K562 (cell line): ENCODE measurements at regions not wholly inside any gene's neighbourhood (a gene's known extent, or its start where the extent isn't known, plus 50 kb on each side); places are given as distances from the start of the nearest gene placed in this dataset.

ENCODE experiments used
- ATAC-seq: fragments of 200-7000 bp; cut with Tn5 transposase; 3 replicates; pipeline ENCODE4 v1.9.1; 2020; ENCODE audit warnings: moderate library complexity
- BruUV-seq: library from RNA; stranded (reverse); fragments of 400-500 nt; replicated peaks from 2 replicates; lab custom pipeline; 2021; lab: Mats Ljungman, UMichigan
- CTCF ChIA-PET: fragments of 300-600 bp; formaldehyde crosslinking; extraction: SDS; loops from one replicate; lab custom pipeline; 2021; ENCODE audit warnings: low intra/inter-chr PET ratio; lab: Yijun Ruan, JAX
- POLR2A ChIA-PET: fragments of 300-600, 350-650 bp; sonication (Branson Sonifier 250); formaldehyde crosslinking; extraction: SDS; loops from one replicate; lab custom pipeline; 2021; ENCODE audit warnings: antibody characterized with exemption, inconsistent platforms; lab: Yijun Ruan, JAX
- DNase-seq, 4 experiments: peaks; one replicate each; pipeline versions ENCODE4 v3.0.0 to v3.0.0-alpha.2; 2011 to 2018; ENCODE audit warnings: low spot score in 3 of 4, mixed read lengths in 3 of 4; ENCODE audit errors: extremely low read depth in 1 of 4
- FAIRE-seq: peaks from 2 replicates; lab custom pipeline; 2011; peaks lifted over from hg19 to GRCh38; lab: Jason Lieb, UNC
- H2AFZ ChIP-seq: 2 replicates; pipeline ENCODE4 v1.6.0; 2011; ENCODE audit warnings: low read depth, low read length, control low read depth, inconsistent platforms
- H3K27ac ChIP-seq: fragments of 200-600 bp; 3 replicates; pipeline ENCODE4 v1.8.0; 2011; ENCODE audit warnings: low read depth, mild to moderate bottlenecking, control low read depth, inconsistent platforms, low read length, moderate library complexity, mixed read lengths; ENCODE audit errors: extremely low read depth
- H3K27me3 ChIP-seq, 2 experiments: fragments of 300-600 bp in 1 of 2; 2 replicates in 1 of 2; 3 replicates in 1 of 2; pipeline versions ENCODE4 v1.6.0 to v1.8.0; 2011; ENCODE audit warnings: inconsistent platforms in 2 of 2, low read length in 2 of 2, mild to moderate bottlenecking in 1 of 2, mixed read lengths in 1 of 2, moderate library complexity in 1 of 2; ENCODE audit not compliant: control insufficient read depth in 2 of 2, insufficient read depth in 2 of 2
- H3K36me3 ChIP-seq: fragments of 300-600 bp; 3 replicates; pipeline ENCODE4 v1.8.0; 2011; ENCODE audit warnings: mild to moderate bottlenecking, low read length, inconsistent platforms; ENCODE audit not compliant: control insufficient read depth, insufficient read depth
- H3K4me1 ChIP-seq, 2 experiments: fragments of 200-600 bp in 1 of 2; replicated peaks in 1 of 2; 2 replicates in 1 of 2; 3 replicates in 1 of 2; pipeline versions ENCODE4 v1.5.1 to v1.8.0; 2011; ENCODE audit warnings: inconsistent platforms in 2 of 2, low read length in 2 of 2, mild to moderate bottlenecking in 1 of 2, mixed read lengths in 1 of 2, moderate library complexity in 1 of 2; ENCODE audit not compliant: control insufficient read depth in 2 of 2, insufficient read depth in 2 of 2
- H3K4me2 ChIP-seq: 2 replicates; pipeline ENCODE4 v1.6.1; 2011; ENCODE audit warnings: low read length, control low read depth, inconsistent platforms, mixed read lengths; ENCODE audit not compliant: insufficient read depth
- H3K4me3 ChIP-seq: fragments of 200-600 bp; sonication (generic), shearing (Covaris generic); 2 replicates; pipeline ENCODE4 v1.5.1; 2016; ENCODE audit warnings: control low read depth, inconsistent platforms
- H3K79me2 ChIP-seq: fragments of 200-600 bp; 3 replicates; pipeline ENCODE4 v1.8.0; 2011; ENCODE audit warnings: low read length, inconsistent platforms; ENCODE audit not compliant: control insufficient read depth, insufficient read depth
- H3K9ac ChIP-seq, 2 experiments: 2 replicates each; pipeline versions ENCODE4 v1.6.0 to v1.6.1; 2011; ENCODE audit warnings: low read depth in 2 of 2, low read length in 2 of 2, control low read depth in 1 of 2, inconsistent platforms in 1 of 2, mild to moderate bottlenecking in 1 of 2, mixed read lengths in 1 of 2; ENCODE audit not compliant: insufficient read depth in 1 of 2
- H3K9me1 ChIP-seq: one replicate; pipeline ENCODE4 v1.6.0; 2011; ENCODE audit warnings: inconsistent platforms, mild to moderate bottlenecking, low read length, moderate library complexity; ENCODE audit not compliant: control insufficient read depth, insufficient read depth
- H3K9me3 ChIP-seq: replicated peaks from 2 replicates; pipeline ENCODE4 v1.5.1; 2011; ENCODE audit warnings: low read depth, low read length, inconsistent platforms; ENCODE audit not compliant: control insufficient read depth, insufficient read depth
- H4K20me1 ChIP-seq: replicated peaks from 2 replicates; pipeline ENCODE4 v1.6.1; 2011; ENCODE audit warnings: low read length, inconsistent platforms, mixed read lengths; ENCODE audit not compliant: control insufficient read depth, insufficient read depth
- HMG20B ChIP-seq: fragments of 250-450 bp; sonication (Bioruptor Pico); IDR thresholded peaks from 2 replicates; pipeline ENCODE4 v1.5.0; 2021; ENCODE audit warnings: mild to moderate bottlenecking
- KLF10 ChIP-seq: fragments of 250-450 bp; sonication (Bioruptor Pico); IDR thresholded peaks from 2 replicates; pipeline ENCODE4 v1.6.1; 2021; ENCODE audit warnings: matching md5 sums
- KLF6 ChIP-seq: fragments of 250-450 bp; sonication (Bioruptor Pico); IDR thresholded peaks from 2 replicates; pipeline ENCODE4 v1.4.0; 2020; ENCODE audit warnings: mild to moderate bottlenecking, moderate library complexity, borderline replicate concordance
- RAD51 ChIP-seq: fragments of 450-650 bp; IDR thresholded peaks from 2 replicates; pipeline ENCODE4 v1.7.1; 2016; ENCODE audit warnings: low read depth, mild to moderate bottlenecking, borderline replicate concordance
- THAP12 ChIP-seq: fragments of 250-450 bp; sonication (Bioruptor Pico); IDR thresholded peaks from 2 replicates; pipeline ENCODE4 v1.9.0; 2021; ENCODE audit warnings: mild to moderate bottlenecking, inconsistent platforms
- ZSCAN32 ChIP-seq: fragments of 450-650 bp; formaldehyde crosslinking; IDR thresholded peaks from 2 replicates; pipeline ENCODE4 v1.4.0; 2020; ENCODE audit warnings: mild to moderate bottlenecking, moderate library complexity
- WGBS: fragments of 100-300 bp; shearing (Covaris generic); methylation state at CpG from one replicate; pipeline ENCODE4 v1.1.6; 2016; ENCODE audit warnings: low coverage, mixed read lengths; ENCODE audit not compliant: insufficient coverage; ENCODE audit errors: missing lambda C conversion rate; 5-methylcytosine and 5-hydroxymethylcytosine counted together
- in situ Hi-C: fragments of 300-500 bp; cut with MboI; formaldehyde crosslinking; loops from 4 replicates; pipeline ENCODE4 v1.15.0; 2018; ENCODE audit warnings: inconsistent platforms, mixed read lengths
- intact Hi-C: fragments of 100-400 bp; cut with micrococcal nuclease; formaldehyde crosslinking; loops from 2 replicates; pipeline ENCODE4 v1.14.2; 2022
- TF ChIP-seq, protein P1 (sequence below): fragments of 450-650 bp; IDR thresholded peaks from 2 replicates; pipeline ENCODE4 v1.6.1; 2017; ENCODE audit warnings: antibody characterized with exemption, mild to moderate bottlenecking
- TF ChIP-seq, protein P2 (sequence below): fragments of 450-650 bp; IDR thresholded peaks from 2 replicates; pipeline ENCODE4 v1.6.1; 2016; ENCODE audit warnings: antibody characterized with exemption

- intact Hi-C loops: no loop called here
- TF ChIP-seq KLF6 (CRISPR knock-in tag): no peak
- no peaks in the 10 kb centered on the region for H3K79me2 ChIP-seq
- no peak overlapping the region for H3K27ac ChIP-seq
- H2AFZ ChIP-seq: no peak overlapping the region
- H3K9me1 ChIP-seq: no peaks in the 10 kb centered on the region
- peaks cover 6 to 13% of the 10 kb centered on the region in 2 experiments; a peak in 4 of 5 replicates for H3K27me3 ChIP-seq
- no TSS peak for BruUV-seq
- WGBS: 1% methylated on average over 4 of the region's 4 CpGs
- H3K9ac ChIP-seq: no peak overlapping the region
- no peak overlapping the region for H3K4me3 ChIP-seq
- no peak for DNase-seq
- CTCF ChIA-PET: no interaction called here
- ATAC-seq: no peak
- POLR2A ChIA-PET: interaction anchor here (0.6 kb wide), 1 partner anchor 37 kb away, joined by 3 read pairs; no protein-coding TSS in a partner anchor
- no peak overlapping the region for H3K4me2 ChIP-seq
- H3K36me3 ChIP-seq: no peaks in the 10 kb centered on the region
- H3K9me3 ChIP-seq: no peaks in the 10 kb centered on the region
- FAIRE-seq: no peak
- in situ Hi-C loops: no loop called here
- no peaks in the 10 kb centered on the region for H3K4me1 ChIP-seq
- no peaks in the 10 kb centered on the region for H4K20me1 ChIP-seq
Observed at GRCh38 chr18:10381951-10382350, 72.5 kb upstream of the APCDD1 start.

GRCh38 chr18:10386049-10386448 is 68.4 kb upstream of the APCDD1 start:
- in situ Hi-C loops: loop anchor here (5.0 kb wide), 1 partner anchor 69 kb away; no protein-coding TSS in a partner anchor
- Histone ChIP-seq H3K4me1 (no peaks in the 10 kb centered on the region), H3K27ac (no peak overlapping the region), H3K27me3 (peaks cover 0 to 3% of the 10 kb centered on the region in 2 experiments; a peak in 1 of 5 replicates), H3K36me3 (no peaks in the 10 kb centered on the region), H2AFZ (no peak overlapping the region), H4K20me1 (no peaks in the 10 kb centered on the region), H3K4me2 (no peak overlapping the region), H3K9me1 (no peaks in the 10 kb centered on the region), H3K9me3 (no peaks in the 10 kb centered on the region), H3K4me3 (no peak overlapping the region), H3K9ac (no peak overlapping the region), H3K79me2 (no peaks in the 10 kb centered on the region)
- no peak for DNase-seq
- ChIA-PET POLR2A (interaction anchor here (1.0 kb wide), 1 partner anchor 9 kb away, joined by 3 read pairs; no protein-coding TSS in a partner anchor), CTCF (no interaction called here)
- 0% methylated on average over 4 of the region's 4 CpGs for WGBS
- BruUV-seq: no TSS peak
- intact Hi-C loops: no loop called here
- no peak for FAIRE-seq
- no peak for ATAC-seq
- no peak for TF ChIP-seq HMG20B (CRISPR knock-in tag)
- TF ChIP-seq ZSCAN32 (CRISPR knock-in tag): no peak
- TF ChIP-seq KLF10 (CRISPR knock-in tag): no peak
- TF ChIP-seq, protein P1, sequence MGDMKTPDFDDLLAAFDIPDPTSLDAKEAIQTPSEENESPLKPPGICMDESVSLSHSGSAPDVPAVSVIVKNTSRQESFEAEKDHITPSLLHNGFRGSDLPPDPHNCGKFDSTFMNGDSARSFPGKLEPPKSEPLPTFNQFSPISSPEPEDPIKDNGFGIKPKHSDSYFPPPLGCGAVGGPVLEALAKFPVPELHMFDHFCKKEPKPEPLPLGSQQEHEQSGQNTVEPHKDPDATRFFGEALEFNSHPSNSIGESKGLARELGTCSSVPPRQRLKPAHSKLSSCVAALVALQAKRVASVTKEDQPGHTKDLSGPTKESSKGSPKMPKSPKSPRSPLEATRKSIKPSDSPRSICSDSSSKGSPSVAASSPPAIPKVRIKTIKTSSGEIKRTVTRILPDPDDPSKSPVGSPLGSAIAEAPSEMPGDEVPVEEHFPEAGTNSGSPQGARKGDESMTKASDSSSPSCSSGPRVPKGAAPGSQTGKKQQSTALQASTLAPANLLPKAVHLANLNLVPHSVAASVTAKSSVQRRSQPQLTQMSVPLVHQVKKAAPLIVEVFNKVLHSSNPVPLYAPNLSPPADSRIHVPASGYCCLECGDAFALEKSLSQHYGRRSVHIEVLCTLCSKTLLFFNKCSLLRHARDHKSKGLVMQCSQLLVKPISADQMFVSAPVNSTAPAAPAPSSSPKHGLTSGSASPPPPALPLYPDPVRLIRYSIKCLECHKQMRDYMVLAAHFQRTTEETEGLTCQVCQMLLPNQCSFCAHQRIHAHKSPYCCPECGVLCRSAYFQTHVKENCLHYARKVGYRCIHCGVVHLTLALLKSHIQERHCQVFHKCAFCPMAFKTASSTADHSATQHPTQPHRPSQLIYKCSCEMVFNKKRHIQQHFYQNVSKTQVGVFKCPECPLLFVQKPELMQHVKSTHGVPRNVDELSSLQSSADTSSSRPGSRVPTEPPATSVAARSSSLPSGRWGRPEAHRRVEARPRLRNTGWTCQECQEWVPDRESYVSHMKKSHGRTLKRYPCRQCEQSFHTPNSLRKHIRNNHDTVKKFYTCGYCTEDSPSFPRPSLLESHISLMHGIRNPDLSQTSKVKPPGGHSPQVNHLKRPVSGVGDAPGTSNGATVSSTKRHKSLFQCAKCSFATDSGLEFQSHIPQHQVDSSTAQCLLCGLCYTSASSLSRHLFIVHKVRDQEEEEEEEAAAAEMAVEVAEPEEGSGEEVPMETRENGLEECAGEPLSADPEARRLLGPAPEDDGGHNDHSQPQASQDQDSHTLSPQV: no peak
- no peak for TF ChIP-seq RAD51
- no peak for TF ChIP-seq THAP12 (CRISPR knock-in tag)
- TF ChIP-seq, protein P2, sequence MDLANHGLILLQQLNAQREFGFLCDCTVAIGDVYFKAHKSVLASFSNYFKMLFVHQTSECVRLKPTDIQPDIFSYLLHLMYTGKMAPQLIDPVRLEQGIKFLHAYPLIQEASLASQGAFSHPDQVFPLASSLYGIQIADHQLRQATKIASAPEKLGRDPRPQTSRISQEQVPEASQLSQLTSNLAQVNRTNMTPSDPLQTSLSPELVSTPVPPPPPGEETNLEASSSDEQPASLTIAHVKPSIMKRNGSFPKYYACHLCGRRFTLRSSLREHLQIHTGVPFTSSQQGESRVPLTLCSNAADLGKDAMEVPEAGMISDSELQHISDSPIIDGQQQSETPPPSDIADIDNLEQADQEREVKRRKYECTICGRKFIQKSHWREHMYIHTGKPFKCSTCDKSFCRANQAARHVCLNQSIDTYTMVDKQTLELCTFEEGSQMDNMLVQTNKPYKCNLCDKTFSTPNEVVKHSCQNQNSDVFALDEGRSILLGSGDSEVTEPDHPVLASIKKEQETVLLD: no peak
